Mesendoderm (in vitro differentiated cells): ENCODE measurements at regions not wholly inside any gene's neighbourhood (a gene's known extent, or its start where the extent isn't known, plus 50 kb on each side); places are given as distances from the start of the nearest gene placed in this dataset.

Experiments
- DNase-seq: peaks from one replicate; pipeline ENCODE4 v3.0.0; 2013
- H2AK5ac ChIP-seq: 2 replicates; pipeline ENCODE4 v1.6.1; 2013; ENCODE audit warnings: low read length, inconsistent platforms
- H2BK120ac ChIP-seq: 2 replicates; pipeline ENCODE4 v1.6.1; 2013; ENCODE audit warnings: low read depth, mild to moderate bottlenecking, low read length, moderate library complexity, mixed read lengths
- H2BK15ac ChIP-seq: replicated peaks from 2 replicates; pipeline ENCODE4 v1.6.1; 2013; ENCODE audit warnings: low read depth, mild to moderate bottlenecking, moderate library complexity
- H2BK5ac ChIP-seq: 2 replicates; pipeline ENCODE4 v1.6.1; 2013; ENCODE audit warnings: low read length, inconsistent platforms
- H3K18ac ChIP-seq: 2 replicates; pipeline ENCODE4 v1.6.1; 2013; ENCODE audit warnings: mild to moderate bottlenecking, low read length, mixed read lengths
- H3K23ac ChIP-seq: one replicate; pipeline ENCODE4 v1.6.1; 2013; ENCODE audit warnings: low read length
- H3K27ac ChIP-seq: 2 replicates; pipeline ENCODE4 v1.5.1; 2013; ENCODE audit warnings: low read depth, mild to moderate bottlenecking, inconsistent platforms, low read length, moderate library complexity
- H3K27me3 ChIP-seq: 2 replicates; pipeline ENCODE4 v1.6.1; 2013; ENCODE audit warnings: low read length, control low read depth, mild to moderate bottlenecking, inconsistent platforms; ENCODE audit not compliant: insufficient read depth, poor library complexity
- H3K36me3 ChIP-seq: 2 replicates; pipeline ENCODE4 v1.6.1; 2013; ENCODE audit warnings: low read length, inconsistent platforms; ENCODE audit not compliant: control insufficient read depth, insufficient read depth
- H3K4ac ChIP-seq: one replicate; pipeline ENCODE4 v1.6.1; 2013; ENCODE audit warnings: low read depth, mild to moderate bottlenecking, low read length, moderate library complexity
- H3K4me1 ChIP-seq: 2 replicates; pipeline ENCODE4 v1.6.1; 2013; ENCODE audit warnings: low read depth, low read length, inconsistent platforms; ENCODE audit not compliant: control insufficient read depth
- H3K4me2 ChIP-seq: 2 replicates; pipeline ENCODE4 v1.6.1; 2013; ENCODE audit warnings: low read length
- H3K4me3 ChIP-seq: 2 replicates; pipeline ENCODE4 v1.5.1; 2013; ENCODE audit warnings: mild to moderate bottlenecking, low read length
- H3K56ac ChIP-seq: one replicate; pipeline ENCODE4 v1.6.1; 2013; ENCODE audit warnings: low read length
- H3K79me1 ChIP-seq: 2 replicates; pipeline ENCODE4 v1.6.1; 2013; ENCODE audit warnings: low read length, inconsistent platforms
- H3K79me2 ChIP-seq: 2 replicates; pipeline ENCODE4 v1.6.1; 2013; ENCODE audit warnings: mild to moderate bottlenecking, low read length; ENCODE audit not compliant: control insufficient read depth, insufficient read depth
- H3K9ac ChIP-seq: 2 replicates; pipeline ENCODE4 v1.6.1; 2013; ENCODE audit warnings: low read length, inconsistent platforms
- H4K5ac ChIP-seq: one replicate; pipeline ENCODE4 v1.6.1; 2013; ENCODE audit warnings: low read length
- H4K8ac ChIP-seq: one replicate; pipeline ENCODE4 v1.6.1; 2013; ENCODE audit warnings: low read depth, mild to moderate bottlenecking, control low read depth, low read length, moderate library complexity
- WGBS: extraction: QIAGEN DNeasy Blood & Tissue Kit; methylation state at CpG from one replicate; pipeline ENCODE4 v1.1.7; 2013; ENCODE audit warnings: low lambda C conversion rate, missing lambda C conversion rate; ENCODE audit not compliant: insufficient coverage; ENCODE audit errors: extremely low coverage; 5-methylcytosine and 5-hydroxymethylcytosine counted together

DNA sequence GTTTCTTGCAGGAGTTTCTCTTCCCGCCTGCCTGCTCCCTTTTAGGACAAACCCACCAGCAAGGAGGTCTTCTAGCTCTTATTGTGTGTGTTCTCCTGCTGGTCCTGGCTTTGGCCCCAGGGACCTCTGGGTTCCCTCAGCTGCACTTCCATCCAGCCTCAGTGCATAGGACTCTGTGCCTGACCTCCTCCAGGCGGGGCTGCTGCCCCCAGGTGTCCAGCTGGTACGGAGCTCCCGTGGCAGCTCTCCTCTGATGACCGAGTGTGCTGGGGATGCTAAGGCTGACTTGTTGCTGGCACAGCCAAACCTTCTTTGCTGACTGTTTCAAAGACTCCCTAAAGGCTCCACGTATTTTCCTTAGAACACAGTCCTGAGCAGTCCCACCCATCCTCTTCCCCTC lies 126.5 kb downstream of the GPCPD1 start:
- H3K4me1 ChIP-seq = no peaks in the 10 kb centered on the region
- WGBS = no CpG with 5 or more reads among the region's 6 CpGs
- H3K27me3 ChIP-seq = no peaks in the 10 kb centered on the region

DNA sequence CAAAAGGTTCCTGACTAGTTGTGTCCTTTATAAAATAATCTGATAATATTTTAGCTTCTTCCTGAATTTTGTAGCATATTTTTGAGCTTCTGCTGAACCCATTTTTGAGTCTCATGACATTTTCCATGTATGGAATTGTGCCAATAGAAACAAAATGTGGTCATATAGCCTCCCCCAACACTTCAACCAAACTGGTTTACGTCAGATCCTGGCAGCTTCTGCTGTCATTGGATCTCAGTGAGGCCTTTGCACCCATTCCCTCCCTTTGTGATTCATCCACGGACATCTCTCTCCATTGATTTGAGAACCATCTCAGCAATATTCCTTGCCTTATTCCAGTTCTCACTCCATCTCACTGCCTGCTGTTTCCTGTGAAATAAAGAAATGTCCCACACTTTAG lies 128.0 kb downstream of the GPCPD1 start:
- Histone ChIP-seq H4K8ac (no peak overlapping the region), H2BK120ac (no peak overlapping the region), H2BK15ac (no peak overlapping the region), H2AK5ac (no peak overlapping the region), H3K9ac (no peak overlapping the region), H3K79me2 (no peaks in the 10 kb centered on the region), H2BK5ac (no peak overlapping the region), H3K27ac (no peak overlapping the region), H3K56ac (no peak overlapping the region), H4K5ac (no peak overlapping the region), H3K23ac (no peak overlapping the region), H3K18ac (no peak overlapping the region), H3K4me1 (no peaks in the 10 kb centered on the region), H3K27me3 (no peaks in the 10 kb centered on the region), H3K36me3 (no peaks in the 10 kb centered on the region), H3K4me2 (no peak overlapping the region), H3K4me3 (no peak overlapping the region), H3K79me1 (no peaks in the 10 kb centered on the region), H3K4ac (no peak overlapping the region)
- no CpG with 5 or more reads among the region's 2 CpGs for WGBS
- no peak for DNase-seq

More for the DNA sequence above, 126.5 kb downstream of the GPCPD1 start:
- Histone ChIP-seq H2BK120ac (no peak overlapping the region), H2AK5ac (no peak overlapping the region), H3K56ac (no peak overlapping the region), H4K8ac (no peak overlapping the region), H3K9ac (no peak overlapping the region), H3K23ac (no peak overlapping the region), H3K27ac (no peak overlapping the region), H2BK5ac (no peak overlapping the region), H3K4me3 (no peak overlapping the region), H3K4ac (no peak overlapping the region), H3K4me2 (no peak overlapping the region), H3K79me2 (no peaks in the 10 kb centered on the region), H3K79me1 (no peaks in the 10 kb centered on the region), H3K36me3 (no peaks in the 10 kb centered on the region), H3K18ac (no peak overlapping the region), H2BK15ac (no peak overlapping the region), H4K5ac (no peak overlapping the region)
- DNase-seq = no peak

DNA sequence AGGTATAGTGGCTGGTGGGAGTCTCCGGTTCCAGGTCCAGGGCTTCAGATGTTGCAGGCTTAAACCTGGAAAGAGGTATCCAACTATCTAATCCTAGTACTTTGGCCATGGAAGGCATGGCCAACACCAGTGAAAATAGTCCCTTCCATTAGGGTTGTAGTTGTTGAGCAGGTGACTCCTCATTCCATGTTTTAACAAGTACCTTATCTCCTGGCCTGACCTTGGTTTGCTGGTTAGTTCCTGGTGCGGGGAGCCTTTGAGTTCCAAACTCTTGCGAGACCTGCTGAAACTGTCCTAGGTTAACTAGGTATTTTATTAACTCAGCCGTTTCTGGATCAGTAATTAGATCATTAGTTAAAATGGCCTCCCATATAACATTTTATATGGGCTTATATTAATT lies 128.9 kb downstream of the GPCPD1 start:
- Histone ChIP-seq H3K9ac (no peak overlapping the region), H3K23ac (no peak overlapping the region), H3K56ac (no peak overlapping the region), H2BK120ac (no peak overlapping the region), H2BK5ac (no peak overlapping the region), H3K79me2 (no peaks in the 10 kb centered on the region), H3K27ac (no peak overlapping the region), H3K4me2 (no peak overlapping the region), H3K4me1 (no peaks in the 10 kb centered on the region), H3K4me3 (no peak overlapping the region), H2AK5ac (no peak overlapping the region), H4K5ac (no peak overlapping the region), H3K18ac (no peak overlapping the region), H3K27me3 (no peaks in the 10 kb centered on the region), H2BK15ac (no peak overlapping the region), H3K36me3 (no peaks in the 10 kb centered on the region), H4K8ac (no peak overlapping the region), H3K4ac (no peak overlapping the region), H3K79me1 (no peaks in the 10 kb centered on the region)
- no CpG with 5 or more reads among the region's 4 CpGs for WGBS
- DNase-seq = no peak

DNA sequence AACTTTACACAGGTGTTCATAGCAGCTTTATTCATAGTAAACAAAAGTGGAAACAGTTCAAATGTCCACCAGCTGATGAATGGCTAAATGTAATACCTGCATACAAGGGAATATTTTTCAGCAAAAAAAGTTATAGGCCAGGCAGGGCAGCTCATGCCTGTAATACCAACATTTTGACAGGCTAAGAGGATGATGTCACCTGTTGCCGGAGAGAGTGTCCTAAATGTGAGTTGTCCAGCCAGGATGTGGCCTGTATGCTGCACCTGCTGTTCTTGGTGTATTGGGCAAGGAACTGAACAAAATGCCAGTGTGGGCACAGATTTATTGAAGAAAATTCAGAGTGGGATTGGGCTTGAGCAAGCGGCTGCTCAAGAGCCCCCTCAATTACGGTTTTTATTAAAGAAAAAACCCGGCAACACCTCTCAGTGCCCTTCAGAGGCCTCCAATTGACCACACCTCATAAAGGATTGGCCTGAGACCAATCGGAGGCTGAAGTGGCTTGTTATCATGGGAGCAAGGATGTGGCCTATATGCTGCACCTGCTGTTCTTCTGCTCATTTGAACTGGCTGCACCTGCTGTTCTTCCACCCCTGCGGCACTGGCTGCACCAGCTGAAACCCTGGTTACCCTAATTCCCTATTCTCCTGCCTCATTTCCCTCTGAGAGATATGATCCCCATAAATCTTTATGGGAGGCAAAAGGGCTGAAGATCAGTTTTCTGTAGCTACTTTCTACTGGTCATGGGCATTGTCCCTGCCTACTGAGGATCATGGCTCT lies 129.8 kb downstream of the GPCPD1 start:
- H3K79me1 ChIP-seq = no peaks in the 10 kb centered on the region
- H2BK15ac ChIP-seq = no peak overlapping the region
- no peak overlapping the region for H3K27ac ChIP-seq
- H3K4me2 ChIP-seq = no peak overlapping the region
- no peak overlapping the region for H2AK5ac ChIP-seq
- no peak overlapping the region for H3K9ac ChIP-seq
- no peak overlapping the region for H3K18ac ChIP-seq
- no peak for DNase-seq
- H3K4ac ChIP-seq = no peak overlapping the region
- no peak overlapping the region for H3K4me3 ChIP-seq
- no peak overlapping the region for H4K8ac ChIP-seq
- no peak overlapping the region for H2BK5ac ChIP-seq
- H3K23ac ChIP-seq = no peak overlapping the region
- no peak overlapping the region for H2BK120ac ChIP-seq
- no peaks in the 10 kb centered on the region for H3K36me3 ChIP-seq
- H3K4me1 ChIP-seq = no peaks in the 10 kb centered on the region
- H3K27me3 ChIP-seq = no peaks in the 10 kb centered on the region
- WGBS = no CpG with 5 or more reads among the region's 6 CpGs
- no peak overlapping the region for H3K56ac ChIP-seq
- no peaks in the 10 kb centered on the region for H3K79me2 ChIP-seq
- no peak overlapping the region for H4K5ac ChIP-seq

DNA sequence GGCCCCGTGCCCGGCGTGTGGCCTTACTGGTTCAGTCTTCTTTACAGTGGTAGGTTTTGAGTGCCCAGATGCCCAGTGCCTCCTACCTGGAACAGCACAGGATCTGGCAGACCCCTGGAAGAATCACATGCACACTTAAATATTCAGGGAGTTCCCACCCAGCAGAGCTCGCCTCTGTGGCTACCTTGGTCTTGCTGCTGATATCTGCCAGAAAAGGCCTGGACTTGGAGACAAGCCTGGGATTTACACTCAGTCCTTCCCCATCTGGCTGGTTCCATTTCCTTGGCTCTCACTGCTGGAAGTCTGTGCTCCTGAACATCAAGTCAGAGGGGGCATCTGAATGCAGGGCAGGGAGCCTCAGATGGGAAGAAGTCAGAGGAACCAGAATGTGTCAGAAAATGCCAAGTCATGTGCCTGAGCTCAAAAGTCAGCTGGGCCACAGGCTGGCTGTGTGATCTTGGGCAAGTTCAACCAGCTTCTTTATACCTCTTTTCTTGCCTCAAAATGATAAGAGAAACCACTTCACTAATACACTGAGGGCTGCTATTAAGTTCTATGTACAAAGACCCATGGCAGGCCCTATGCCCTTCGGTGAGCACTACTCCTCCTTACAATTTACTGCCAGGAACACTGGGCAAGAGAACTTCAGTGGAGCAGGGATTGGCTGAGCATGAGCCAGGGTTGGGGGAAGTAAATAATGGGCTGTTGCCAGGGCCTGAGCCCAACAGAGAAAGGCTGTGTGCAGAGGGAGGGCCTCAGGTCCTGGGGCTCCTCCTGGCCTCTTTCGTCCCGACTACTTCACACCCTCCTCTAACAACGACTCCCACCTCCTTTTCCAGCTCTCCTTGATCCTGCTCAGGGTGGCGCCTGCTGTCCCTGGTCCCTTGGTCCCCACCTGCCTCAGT lies 135.9 kb downstream of the GPCPD1 start:
- no peak for DNase-seq
- H3K4ac ChIP-seq = no peak overlapping the region
- no peak overlapping the region for H3K23ac ChIP-seq
- no peaks in the 10 kb centered on the region for H3K36me3 ChIP-seq
- H2BK120ac ChIP-seq = no peak overlapping the region
- H4K8ac ChIP-seq = no peak overlapping the region
- no peak overlapping the region for H4K5ac ChIP-seq
- H3K79me2 ChIP-seq = no peaks in the 10 kb centered on the region
- H3K4me2 ChIP-seq = no peak overlapping the region
- H3K4me1 ChIP-seq = no peaks in the 10 kb centered on the region
- no peak overlapping the region for H3K4me3 ChIP-seq
- H3K18ac ChIP-seq = no peak overlapping the region
- no CpG with 5 or more reads among the region's 9 CpGs for WGBS
- H3K79me1 ChIP-seq = no peaks in the 10 kb centered on the region
- no peak overlapping the region for H3K56ac ChIP-seq
- H2BK5ac ChIP-seq = no peak overlapping the region
- H3K27me3 ChIP-seq = no peaks in the 10 kb centered on the region
- no peak overlapping the region for H3K27ac ChIP-seq
- H2AK5ac ChIP-seq = no peak overlapping the region
- H2BK15ac ChIP-seq = no peak overlapping the region
- H3K9ac ChIP-seq = no peak overlapping the region
